ENCODE measurements at regions not wholly inside any gene's neighbourhood (a gene's known extent, or its start where the extent isn't known, plus 50 kb on each side); places are given as distances from the start of the nearest gene placed in this dataset.

GRCh38 chr15:95565690-95566089 lies 764.8 kb upstream of the NR2F2 start:
- no peaks in the 10 kb centered on the region for H4K20me1 ChIP-seq (ENCODE audit: control insufficient read depth, extremely low read depth, insufficient read depth, low read length)
- DNase-seq (ENCODE audit: low read depth, low spot score) (no peak), FAIRE-seq (no peak)
- H3K27me3 ChIP-seq (ENCODE audit: control insufficient read depth, extremely low read depth, insufficient read depth, low read length): no peaks in the 10 kb centered on the region
- H2AFZ ChIP-seq (ENCODE audit: control insufficient read depth, low read length): no peak overlapping the region
- H3K27ac ChIP-seq (ENCODE audit: control insufficient read depth, insufficient read depth, low read length): no peak overlapping the region
- no peak overlapping the region for H3K9ac ChIP-seq (ENCODE audit: control insufficient read depth, extremely low read depth, insufficient read depth, low read length)
- no peaks in the 10 kb centered on the region for H3K9me1 ChIP-seq (ENCODE audit: control insufficient read depth, extremely low read depth, insufficient read depth, low read length)
- no peak overlapping the region for H3K4me2 ChIP-seq (ENCODE audit: control insufficient read depth, extremely low read depth, insufficient read depth, low read depth, low read length)
- no peaks in the 10 kb centered on the region for H3K9me3 ChIP-seq (ENCODE audit: control insufficient read depth, low read depth, low read length)
- H3K4me3 ChIP-seq (ENCODE audit: control insufficient read depth in 2 of 3, extremely low read depth in 1 of 3, insufficient read depth in 2 of 3, low read depth in 1 of 3, low read length in 3 of 3): no peak overlapping the region
- dilution Hi-C loops (cut with MboI; ENCODE audit: extremely low pct_ligation_motif_present, low sequenced_read_pairs): no loop called here
- H3K36me3 ChIP-seq (ENCODE audit: control insufficient read depth in 2 of 2, extremely low read depth in 1 of 2, insufficient read depth in 2 of 2, low read length in 2 of 2): no peaks in the 10 kb centered on the region
- no peaks in the 10 kb centered on the region for H3K79me2 ChIP-seq (ENCODE audit: control insufficient read depth, insufficient read depth, low read length)
- TF ChIP-seq CTCF (optimal IDR thresholded peaks at IDR 0.05 in 1 of 3, IDR thresholded peaks at IDR 0.05 in 1 of 3, conservative IDR thresholded peaks at IDR 0.05 in 1 of 3; ENCODE audit: extremely low read depth in 1 of 3, insufficient read depth in 2 of 3, low read length in 3 of 3) (no peak), EZH2 (IDR thresholded peaks at IDR 0.05; ENCODE audit: low read length) (no peak)
- no peaks in the 10 kb centered on the region for H3K4me1 ChIP-seq (ENCODE audit: control insufficient read depth, extremely low read depth, insufficient read depth, low read length)

GRCh38 chr15:95567686-95568085 lies 762.8 kb upstream of the NR2F2 start:
- DNase-seq (ENCODE audit: low read depth, low spot score) (no peak), FAIRE-seq (no peak)
- Histone ChIP-seq H3K9me1 (ENCODE audit: control insufficient read depth, extremely low read depth, insufficient read depth, low read length) (no peaks in the 10 kb centered on the region), H3K4me2 (ENCODE audit: control insufficient read depth, extremely low read depth, insufficient read depth, low read depth, low read length) (no peak overlapping the region), H3K27ac (ENCODE audit: control insufficient read depth, insufficient read depth, low read length) (no peak overlapping the region), H3K9me3 (ENCODE audit: control insufficient read depth, low read depth, low read length) (no peaks in the 10 kb centered on the region), H4K20me1 (ENCODE audit: control insufficient read depth, extremely low read depth, insufficient read depth, low read length) (no peaks in the 10 kb centered on the region), H3K9ac (ENCODE audit: control insufficient read depth, extremely low read depth, insufficient read depth, low read length) (no peak overlapping the region), H3K4me1 (ENCODE audit: control insufficient read depth, extremely low read depth, insufficient read depth, low read length) (no peaks in the 10 kb centered on the region), H3K36me3 (ENCODE audit: control insufficient read depth in 2 of 2, extremely low read depth in 1 of 2, insufficient read depth in 2 of 2, low read length in 2 of 2) (no peaks in the 10 kb centered on the region), H3K4me3 (ENCODE audit: control insufficient read depth in 2 of 3, extremely low read depth in 1 of 3, insufficient read depth in 2 of 3, low read depth in 1 of 3, low read length in 3 of 3) (no peak overlapping the region), H2AFZ (ENCODE audit: control insufficient read depth, low read length) (no peak overlapping the region), H3K79me2 (ENCODE audit: control insufficient read depth, insufficient read depth, low read length) (no peaks in the 10 kb centered on the region), H3K27me3 (ENCODE audit: control insufficient read depth, extremely low read depth, insufficient read depth, low read length) (no peaks in the 10 kb centered on the region)
- TF ChIP-seq CTCF (optimal IDR thresholded peaks at IDR 0.05 in 1 of 3, IDR thresholded peaks at IDR 0.05 in 1 of 3, conservative IDR thresholded peaks at IDR 0.05 in 1 of 3; ENCODE audit: extremely low read depth in 1 of 3, insufficient read depth in 2 of 3, low read length in 3 of 3): no peak
- TF ChIP-seq EZH2 (IDR thresholded peaks at IDR 0.05; ENCODE audit: low read length): no peak
- dilution Hi-C loops (cut with MboI; ENCODE audit: extremely low pct_ligation_motif_present, low sequenced_read_pairs): no loop called here

Data from keratinocyte (primary cell).